ENCODE measurements at regions not wholly inside any gene's neighbourhood (a gene's known extent, or its start where the extent isn't known, plus 50 kb on each side); places are given as distances from the start of the nearest gene placed in this dataset.

DNA sequence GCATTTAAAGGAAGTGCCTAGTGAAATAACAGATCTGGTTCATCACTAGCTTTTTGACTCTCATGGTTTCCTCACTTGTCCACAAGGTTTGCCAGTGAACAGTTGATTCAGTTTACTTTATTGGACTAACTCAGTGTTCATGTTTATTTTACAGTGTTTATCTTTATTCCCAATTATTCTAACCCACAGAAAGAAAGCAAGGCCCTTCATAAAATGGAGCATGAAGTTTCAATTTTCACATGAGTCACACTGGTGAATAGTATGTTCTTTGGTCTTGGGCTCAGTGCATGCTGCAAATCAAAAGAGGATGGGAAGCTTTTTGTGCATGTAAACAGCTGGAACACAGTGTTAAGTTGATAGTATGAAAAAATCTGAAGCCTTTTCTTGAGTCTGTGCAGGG, 217.6 kb upstream of the HDDC2 start:
- no TSS peak for BruUV-seq (replicated peaks)
- H3K4me3 ChIP-seq (replicated peaks in 1 of 3; ENCODE audit: insufficient read depth in 1 of 3, low read depth in 1 of 3, low read length in 3 of 3) = no peak overlapping the region
- H3K9me3 ChIP-seq (replicated peaks; ENCODE audit: control insufficient read depth, insufficient read depth, low read length) = no peaks in the 10 kb centered on the region
- no peaks in the 10 kb centered on the region for H3K4me1 ChIP-seq (ENCODE audit: control insufficient read depth, extremely low read depth, insufficient read depth, low read length)
- no peak overlapping the region for H3K27ac ChIP-seq (ENCODE audit: insufficient read depth, low read depth, low read length)
- intact Hi-C loops (cut with micrococcal nuclease) = no loop called here
- TF ChIP-seq MYC (IDR thresholded peaks at IDR 0.05; ENCODE audit: low read depth, low read length) = no peak
- no peak for TF ChIP-seq MAX (IDR thresholded peaks at IDR 0.05; ENCODE audit: insufficient read depth, insufficient read length)
- no peak for TF ChIP-seq CTCF (IDR thresholded peaks at IDR 0.05; ENCODE audit: extremely low read depth in 1 of 2, insufficient read depth in 1 of 2, low read depth in 1 of 2, low read length in 2 of 2)
- no peak for TF ChIP-seq EZH2 (IDR thresholded peaks at IDR 0.05; ENCODE audit: borderline replicate concordance, low read depth, low read length, severe bottlenecking)
- no peak for TF ChIP-seq JUN (IDR thresholded peaks at IDR 0.05; ENCODE audit: borderline replicate concordance, insufficient read depth, insufficient read length, low read depth)
- no peak for TF ChIP-seq POLR2AphosphoS5 (IDR thresholded peaks at IDR 0.05; ENCODE audit: insufficient read depth, low read depth, low read length)
- no peak for TF ChIP-seq FOS (IDR thresholded peaks at IDR 0.05; ENCODE audit: borderline replicate concordance, insufficient read depth, low read length)
- no peak for TF ChIP-seq GATA2 (IDR thresholded peaks at IDR 0.05; ENCODE audit: insufficient read depth, insufficient read length, low read depth, low read length)
- TF ChIP-seq POLR2A (IDR thresholded peaks at IDR 0.05; ENCODE audit: low read depth, low read length) = no peak
- H3K4me2 ChIP-seq (ENCODE audit: insufficient read depth, low read length) = no peak overlapping the region
- POLR2A ChIA-PET = no interaction called here
- DNase-seq (ENCODE audit: low read depth, low spot score) = no peak
- H3K27me3 ChIP-seq (ENCODE audit: control insufficient read depth in 2 of 2, insufficient read depth in 2 of 2, low read length in 2 of 2) = peaks cover 0 to 2% of the 10 kb centered on the region in 2 experiments
- dilution Hi-C loops (cut with MboI; ENCODE audit: extremely low pct_ligation_motif_present, low sequenced_read_pairs) = no loop called here
- H3K9me1 ChIP-seq (replicated peaks; ENCODE audit: control insufficient read depth, extremely low read depth, insufficient read depth, low read length) = no peaks in the 10 kb centered on the region
- H4K20me1 ChIP-seq (replicated peaks; ENCODE audit: control insufficient read depth, extremely low read depth, insufficient read depth, low read length) = no peaks in the 10 kb centered on the region
- no peak overlapping the region for H2AFZ ChIP-seq (ENCODE audit: low read depth, low read length)
- no peak overlapping the region for H3K9ac ChIP-seq (replicated peaks; ENCODE audit: extremely low read depth, insufficient read depth, low read length)
- no peak for FAIRE-seq
- CTCF ChIA-PET = interaction anchor here (1.0 kb wide), 1 partner anchor 28 kb away, joined by 4 read pairs; no protein-coding TSS in a partner anchor
- no peaks in the 10 kb centered on the region for H3K79me2 ChIP-seq (ENCODE audit: control insufficient read depth, insufficient read depth, low read length)
- no peaks in the 10 kb centered on the region for H3K36me3 ChIP-seq (ENCODE audit: control insufficient read depth in 2 of 2, extremely low read depth in 1 of 2, insufficient read depth in 2 of 2, low read length in 2 of 2)

Data from endothelial cell of umbilical vein (primary cell).